Mucosa of gallbladder (tissue), 1 donor: ENCODE measurements at regions not wholly inside any gene's neighbourhood (a gene's known extent, or its start where the extent isn't known, plus 50 kb on each side); places are given as distances from the start of the nearest gene placed in this dataset.
"Not testable (repeated sequence)": the region's sequence is repeated elsewhere in the genome, so short reads cannot be mapped to it uniquely, and the experiment has no call there.

ENCODE experiments used
- DNase-seq: peaks from one replicate; pipeline ENCODE4 v3.0.0-alpha.2; 2020; ENCODE audit warnings: low spot score
- donor health status: DM: no; HTN: no; CAD: no.

- DNase-seq: no peak
These were observed 328.7 kb upstream of the ZFP42 start for GRCh38 chr4:187666697-187667494.

GRCh38 chr4:187668526-187669082 lies 327.0 kb upstream of the ZFP42 start:
- DNase-seq: no peak

DNA sequence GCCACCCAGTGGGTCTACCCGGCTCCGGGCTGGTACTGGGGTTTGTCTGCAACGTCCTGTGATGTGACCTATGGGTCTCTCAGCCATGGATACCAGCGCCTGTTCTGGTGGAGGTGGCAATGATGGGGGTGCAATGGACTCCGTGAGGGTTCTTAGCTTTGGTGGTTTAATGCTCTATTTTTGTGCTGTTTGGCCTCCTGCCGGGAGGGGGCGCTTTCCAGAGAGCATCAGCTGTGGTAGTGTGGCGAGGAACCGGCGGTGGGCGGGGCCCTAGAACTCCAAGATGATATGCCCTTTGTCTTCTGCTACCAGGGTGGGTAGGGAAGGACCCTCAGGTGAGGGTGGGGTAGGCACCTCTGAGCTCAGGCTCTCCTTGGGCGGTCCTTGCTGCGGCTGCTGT lies 324.1 kb upstream of the ZFP42 start:
- not testable (repeated sequence) for DNase-seq

DNA sequence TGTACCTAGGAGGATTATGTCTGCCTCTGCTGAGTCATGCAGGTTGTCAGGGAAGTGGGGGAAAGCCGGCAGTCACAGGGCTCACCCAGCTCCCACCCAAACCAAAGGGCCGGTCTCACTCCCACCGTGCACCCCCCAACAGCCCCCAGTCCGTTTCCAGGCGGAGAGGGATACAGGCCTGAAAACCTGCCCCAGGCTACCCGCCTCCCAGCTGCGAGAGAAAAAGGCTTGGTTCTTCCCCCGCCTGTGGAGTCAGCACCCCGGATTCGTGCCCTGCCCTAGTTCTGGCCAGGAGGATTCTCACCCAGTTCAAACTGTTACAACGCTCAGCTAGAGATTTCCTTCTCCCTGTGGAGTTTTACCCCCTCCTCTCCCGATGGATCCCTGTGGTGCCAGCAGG lies 323.6 kb upstream of the ZFP42 start:
- not testable (repeated sequence) for DNase-seq

DNA sequence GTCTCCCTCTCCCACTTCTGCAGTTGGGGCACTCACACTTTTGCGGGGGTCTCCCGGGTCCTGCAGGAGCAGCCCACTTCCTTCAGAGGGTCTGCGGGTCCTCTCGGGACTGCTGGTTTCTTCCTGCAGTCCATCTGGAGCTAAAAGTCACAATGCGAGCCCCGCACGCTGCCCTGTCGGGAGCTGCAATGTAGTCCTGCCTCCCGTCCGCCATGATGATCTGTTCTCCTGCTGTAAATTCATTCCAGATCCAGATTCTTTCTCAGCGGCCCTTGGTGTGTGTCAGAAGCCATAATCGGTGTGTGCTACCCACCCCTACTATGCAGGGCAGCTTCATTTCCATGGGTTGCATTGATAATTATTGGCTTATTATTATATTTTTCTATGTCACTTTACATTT lies 323.0 kb upstream of the ZFP42 start:
- DNase-seq: not testable (repeated sequence)

- DNase-seq: no peak
These were observed 316.1 kb upstream of the ZFP42 start for GRCh38 chr4:187679450-187679849.

GRCh38 chr4:187685247-187685646 lies 310.3 kb upstream of the ZFP42 start:
- no peak for DNase-seq

- no peak for DNase-seq
These were observed 307.9 kb upstream of the ZFP42 start for GRCh38 chr4:187687697-187688096.

GRCh38 chr4:187692626-187693025 lies 302.9 kb upstream of the ZFP42 start:
- no peak for DNase-seq

DNA sequence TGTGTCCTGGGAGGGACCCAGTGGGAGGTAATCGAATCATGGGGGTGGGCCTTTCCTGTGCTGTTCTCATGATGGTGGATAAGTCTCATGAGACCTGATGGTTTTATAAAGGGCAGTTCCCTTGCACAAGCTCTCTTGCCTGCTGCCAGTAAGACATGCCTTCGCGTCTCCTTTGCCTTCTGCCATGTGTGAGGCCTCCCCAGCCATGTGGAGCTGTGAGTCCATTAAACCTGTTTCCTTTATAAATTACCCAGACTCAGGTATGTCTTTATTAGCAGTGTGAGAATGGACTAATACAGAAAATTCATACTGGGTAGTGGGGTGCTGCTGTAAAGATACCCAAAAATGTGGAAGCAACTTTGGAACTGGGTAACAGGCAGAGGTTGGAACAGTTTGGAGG lies 300.0 kb upstream of the ZFP42 start:
- not testable (repeated sequence) for DNase-seq

- DNase-seq: no peak
These were observed 284.0 kb upstream of the ZFP42 start for GRCh38 chr4:187711586-187711985.

- no peak for DNase-seq
These were observed 280.6 kb upstream of the ZFP42 start for GRCh38 chr4:187714957-187715356.

- no peak for DNase-seq
These were observed 280.1 kb upstream of the ZFP42 start for GRCh38 chr4:187715466-187715865.

DNA sequence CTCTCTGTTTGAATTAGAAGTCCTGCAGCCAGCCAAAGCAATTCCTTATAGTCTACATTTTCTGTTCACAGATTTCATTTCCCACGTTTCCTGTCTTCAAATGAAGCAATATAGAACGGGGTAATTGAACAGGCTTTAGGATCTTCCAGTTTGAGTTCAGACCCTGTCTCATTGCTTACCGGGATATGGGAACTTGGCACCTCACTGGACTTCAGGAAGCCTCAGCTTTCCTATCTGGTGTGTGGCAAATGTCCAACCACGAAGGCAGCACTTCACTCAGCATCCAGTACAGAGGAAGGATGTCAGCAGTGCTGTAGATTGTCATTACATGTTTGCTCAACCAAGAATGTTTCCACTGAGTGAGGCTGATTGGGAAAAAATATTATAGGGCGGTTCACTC lies 271.1 kb upstream of the ZFP42 start:
- DNase-seq: no peak

DNA sequence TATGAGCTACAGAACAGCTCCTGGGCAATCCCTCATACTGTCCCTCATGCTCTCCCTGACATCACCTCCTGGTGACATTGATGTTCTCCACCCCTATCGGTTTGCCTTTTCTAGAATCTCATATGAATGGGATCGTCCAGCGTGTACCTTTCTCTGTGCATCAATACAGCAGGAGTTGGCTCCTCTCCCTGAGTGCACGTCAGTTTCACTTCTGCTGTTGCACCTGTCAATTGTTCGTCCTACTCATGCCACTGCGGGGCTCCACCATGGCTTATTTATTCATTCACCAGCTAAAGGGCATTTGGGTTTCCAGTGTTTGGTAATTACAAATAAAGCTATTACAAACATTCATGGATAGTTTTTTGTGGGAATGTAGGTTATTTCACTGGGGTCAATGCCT lies 269.1 kb upstream of the ZFP42 start:
- DNase-seq: no peak

- DNase-seq: no peak
These were observed 263.0 kb upstream of the ZFP42 start for GRCh38 chr4:187732524-187732923.

- no peak for DNase-seq
These were observed 255.8 kb upstream of the ZFP42 start for GRCh38 chr4:187739771-187740170.

DNA sequence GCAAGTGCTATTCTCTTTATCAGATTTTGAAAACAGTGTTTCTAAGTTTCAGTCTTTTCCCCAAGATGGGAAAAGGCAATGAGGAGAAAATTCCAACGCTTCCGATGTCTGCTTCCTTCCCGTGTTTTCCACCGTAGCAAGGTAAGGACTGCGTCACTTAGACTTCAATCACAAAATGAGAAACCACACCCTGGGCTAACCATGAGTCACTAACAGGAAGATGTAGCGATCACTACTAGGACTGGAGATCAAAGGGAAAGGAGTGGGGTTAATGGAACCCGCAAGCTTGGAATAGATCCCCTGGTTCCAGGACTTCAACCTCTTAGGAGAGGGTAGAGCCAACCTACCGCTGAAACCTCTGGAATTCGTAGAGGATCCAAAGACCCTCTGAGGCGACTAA lies 250.7 kb upstream of the ZFP42 start:
- no peak for DNase-seq

GRCh38 chr4:187750652-187751051 lies 244.9 kb upstream of the ZFP42 start:
- not testable (repeated sequence) for DNase-seq

- no peak for DNase-seq
These were observed 228.4 kb upstream of the ZFP42 start for GRCh38 chr4:187767158-187767557.

GRCh38 chr4:187767687-187768086 lies 227.9 kb upstream of the ZFP42 start:
- no peak for DNase-seq

DNA sequence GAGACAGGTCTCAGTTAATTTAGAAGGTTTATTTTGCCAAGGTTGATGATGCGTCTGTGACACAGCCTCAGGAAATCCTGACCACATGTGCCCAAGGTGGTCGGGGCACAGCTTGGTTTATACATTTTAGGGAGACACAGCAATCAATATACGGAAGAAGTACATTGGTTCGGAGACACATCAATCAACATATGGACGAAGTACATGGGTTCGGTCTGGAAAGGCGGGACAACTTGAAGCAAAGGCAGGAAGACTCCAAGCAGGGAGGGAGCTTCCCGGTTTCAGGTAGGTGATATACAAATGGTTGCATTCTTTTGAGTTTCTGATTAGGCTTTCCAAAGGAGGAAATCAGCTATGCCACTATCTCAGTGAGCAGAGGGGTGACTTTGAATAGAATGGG lies 225.2 kb upstream of the ZFP42 start:
- DNase-seq: no peak

DNA sequence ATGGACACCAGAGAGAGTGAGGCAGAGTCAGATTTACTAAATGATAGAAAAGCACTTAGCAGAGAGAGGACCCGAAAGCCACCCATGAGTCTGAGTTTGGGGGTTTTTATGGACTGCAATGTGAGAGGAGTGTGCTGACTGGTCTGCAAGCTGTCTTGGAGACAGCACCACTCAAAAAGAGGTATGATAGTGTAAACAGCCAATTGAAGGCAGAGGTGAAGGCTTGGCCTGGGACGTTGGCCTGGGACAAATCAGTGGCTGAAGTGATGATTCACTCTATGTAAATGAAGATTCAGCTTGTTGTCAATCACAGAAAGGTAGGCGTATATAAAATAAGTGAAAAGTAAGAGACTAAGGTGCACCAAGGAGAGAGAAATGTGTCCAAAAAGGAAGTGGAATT lies 217.6 kb upstream of the ZFP42 start:
- no peak for DNase-seq

DNA sequence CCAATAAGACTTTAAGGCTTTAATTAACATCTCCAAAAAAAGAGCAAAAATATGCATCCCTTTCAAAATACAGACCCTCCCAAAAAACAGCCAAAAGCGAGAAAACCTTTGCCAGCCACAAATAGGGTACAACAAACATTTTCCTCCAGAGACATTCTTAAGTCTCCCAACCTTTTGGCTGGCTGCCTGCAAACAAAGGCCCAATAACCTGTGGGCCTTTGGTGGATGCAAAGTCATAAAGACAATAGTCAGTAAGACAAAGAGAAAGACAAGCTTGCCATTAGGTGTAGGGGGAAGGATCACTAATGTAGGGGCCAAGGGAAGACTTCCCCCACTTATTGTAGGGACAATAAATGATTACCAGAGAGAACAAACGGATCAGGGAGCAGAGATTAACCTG lies 215.5 kb upstream of the ZFP42 start:
- DNase-seq: no peak
